IMR-90 (cell line): ENCODE measurements at regions not wholly inside any gene's neighbourhood (a gene's known extent, or its start where the extent isn't known, plus 50 kb on each side); places are given as distances from the start of the nearest gene placed in this dataset.
A peak's percentile ranks its signal among the peaks of the same experiment; 100 is the strongest.

Experiments used
- ATAC-seq: fragments of 200-7000 bp; cut with Tn5 transposase; 2 replicates; pipeline ENCODE4 v1.9.1; 2020; ENCODE audit warnings: low read depth, mild to moderate bottlenecking, moderate library complexity
- BruUV-seq: library from RNA; stranded (reverse); fragments of 400-500 nt; replicated peaks from 2 replicates; lab custom pipeline; 2021; lab: Mats Ljungman, UMichigan
- CTCF ChIA-PET: fragments of 300-600 bp; formaldehyde crosslinking; extraction: SDS; loops from one replicate; lab custom pipeline; 2021; ENCODE audit warnings: antibody characterized with exemption; lab: Yijun Ruan, JAX
- POLR2A ChIA-PET: fragments of 300-600 bp; sonication (Branson Sonifier 250); formaldehyde crosslinking; loops from one replicate; lab custom pipeline; 2022; ENCODE audit warnings: antibody characterized with exemption; ENCODE audit not compliant: unreplicated experiment; lab: Charles Lee
- DNase-seq: peaks from one replicate; pipeline ENCODE4 v3.0.0; 2013
- H2AFZ ChIP-seq: replicated peaks from 2 replicates; pipeline ENCODE3; 2013; ENCODE audit warnings: low read length, mild to moderate bottlenecking; ENCODE audit not compliant: poor library complexity
- H2AK5ac ChIP-seq: 2 replicates; pipeline ENCODE4 v1.6.1; 2013; ENCODE audit warnings: low read depth, low read length, inconsistent platforms
- H2AK9ac ChIP-seq: replicated peaks from 2 replicates; pipeline ENCODE3; 2013; ENCODE audit warnings: mild to moderate bottlenecking, low read depth, low read length, moderate library complexity; ENCODE audit not compliant: poor library complexity
- H2BK120ac ChIP-seq: 2 replicates; pipeline ENCODE4 v1.6.1; 2013; ENCODE audit warnings: low read depth, low read length, inconsistent platforms
- H2BK15ac ChIP-seq: 3 replicates; pipeline ENCODE4 v1.6.1; 2013; ENCODE audit warnings: low read depth, low read length, inconsistent platforms
- H2BK20ac ChIP-seq: 2 replicates; pipeline ENCODE4 v1.6.1; 2013; ENCODE audit warnings: low read depth, mild to moderate bottlenecking, inconsistent platforms, low read length, moderate library complexity
- H2BK5ac ChIP-seq: 2 replicates; pipeline ENCODE4 v1.6.1; 2013; ENCODE audit warnings: mild to moderate bottlenecking, low read depth, low read length, inconsistent platforms; ENCODE audit not compliant: poor library complexity, severe bottlenecking
- H3K14ac ChIP-seq: replicated peaks from 2 replicates; pipeline ENCODE4 v1.6.1; 2013; ENCODE audit warnings: low read depth, low read length, inconsistent platforms
- H3K18ac ChIP-seq: 2 replicates; pipeline ENCODE4 v1.6.1; 2013; ENCODE audit warnings: low read depth, low read length, control low read depth
- H3K23ac ChIP-seq: 2 replicates; pipeline ENCODE4 v1.6.1; 2013; ENCODE audit warnings: low read depth, low read length, inconsistent platforms
- H3K27ac ChIP-seq: 2 replicates; pipeline ENCODE4 v1.5.1; 2013; ENCODE audit warnings: mild to moderate bottlenecking, control low read depth, low read length; ENCODE audit not compliant: insufficient read depth
- H3K27me3 ChIP-seq: 2 replicates; pipeline ENCODE4 v1.6.1; 2013; ENCODE audit warnings: low read length; ENCODE audit not compliant: control insufficient read depth, insufficient read depth
- H3K36me3 ChIP-seq: 2 replicates; pipeline ENCODE4 v1.6.1; 2013; ENCODE audit warnings: low read length, mixed read lengths; ENCODE audit not compliant: control insufficient read depth, insufficient read depth
- H3K4ac ChIP-seq: 2 replicates; pipeline ENCODE4 v1.6.1; 2013; ENCODE audit warnings: low read depth, low read length, inconsistent platforms
- H3K4me1 ChIP-seq: 2 replicates; pipeline ENCODE4 v1.6.1; 2013; ENCODE audit warnings: low read length, mixed read lengths; ENCODE audit not compliant: control insufficient read depth, insufficient read depth
- H3K4me2 ChIP-seq: 2 replicates; pipeline ENCODE4 v1.6.1; 2013; ENCODE audit warnings: low read depth, mild to moderate bottlenecking, control low read depth, low read length, moderate library complexity
- H3K4me3 ChIP-seq: 2 replicates; pipeline ENCODE4 v1.5.1; 2013; ENCODE audit warnings: low read depth, mild to moderate bottlenecking, control low read depth, low read length, moderate library complexity; ENCODE audit not compliant: insufficient read depth
- H3K56ac ChIP-seq: 2 replicates; pipeline ENCODE4 v1.6.1; 2013; ENCODE audit warnings: low read length, inconsistent platforms; ENCODE audit not compliant: insufficient read depth; ENCODE audit errors: extremely low read depth
- H3K79me1 ChIP-seq, 2 experiments: 2 replicates each; pipeline ENCODE4 v1.6.1; 2013; ENCODE audit warnings: low read length in 2 of 2, inconsistent platforms in 1 of 2, low read depth in 1 of 2
- H3K9ac ChIP-seq: 2 replicates; pipeline ENCODE4 v1.6.1; 2013; ENCODE audit warnings: low read depth, low read length, control low read depth
- H3K9me1 ChIP-seq: 2 replicates; pipeline ENCODE4 v1.6.1; 2013; ENCODE audit warnings: low read length, inconsistent platforms; ENCODE audit not compliant: insufficient read depth
- H3K9me3 ChIP-seq: 2 replicates; pipeline ENCODE4 v1.6.1; 2013; ENCODE audit warnings: low read length; ENCODE audit not compliant: control insufficient read depth, insufficient read depth
- H4K20me1 ChIP-seq: 2 replicates; pipeline ENCODE4 v1.6.1; 2013; ENCODE audit warnings: low read length, inconsistent platforms; ENCODE audit not compliant: insufficient read depth
- H4K5ac ChIP-seq: 2 replicates; pipeline ENCODE4 v1.6.1; 2013; ENCODE audit warnings: mild to moderate bottlenecking, low read depth, low read length, control low read depth
- H4K8ac ChIP-seq, 2 experiments: 2 replicates each; pipeline ENCODE4 v1.6.1; 2013; ENCODE audit warnings: low read depth in 2 of 2, low read length in 2 of 2, control low read depth in 1 of 2, inconsistent platforms in 1 of 2
- H4K91ac ChIP-seq: 2 replicates; pipeline ENCODE4 v1.6.1; 2013; ENCODE audit warnings: low read depth, low read length, inconsistent platforms; ENCODE audit not compliant: insufficient read depth
- CEBPB ChIP-seq: IDR thresholded peaks from 2 replicates; pipeline ENCODE4 v1.6.1; 2012; ENCODE audit warnings: low read depth, low read length, improper control_type of control experiment
- POLR2A ChIP-seq: IDR thresholded peaks from 2 replicates; pipeline ENCODE4 v1.6.1; 2012; ENCODE audit warnings: mild to moderate bottlenecking, low read depth, low read length
- WGBS, 2 experiments: methylation state at CpG; one replicate each; pipeline versions ENCODE4 v1.1.5 to v1.1.7; 2013; ENCODE audit warnings: missing lambda C conversion rate in 2 of 2; ENCODE audit not compliant: insufficient read length in 1 of 2; ENCODE audit errors: extremely low coverage in 2 of 2; 5-methylcytosine and 5-hydroxymethylcytosine counted together
- dilution Hi-C: fragments of 300-500 bp; cut with HindIII; formaldehyde crosslinking; loops from one replicate; pipeline ENCODE4 v1.14.3; 2018; ENCODE audit warnings: low sequenced_read_pairs; ENCODE audit not compliant: unreplicated experiment
- in situ Hi-C: fragments of 300-500 bp; cut with MboI; formaldehyde crosslinking; loops from 3 replicates; pipeline ENCODE4 v1.14.3; 2019; ENCODE audit warnings: low sequenced_read_pairs, inconsistent platforms, mixed read lengths
- intact Hi-C: fragments of 100-400 bp; cut with micrococcal nuclease; formaldehyde crosslinking; loops from 2 replicates; pipeline ENCODE4 v1.10.0; 2022

DNA sequence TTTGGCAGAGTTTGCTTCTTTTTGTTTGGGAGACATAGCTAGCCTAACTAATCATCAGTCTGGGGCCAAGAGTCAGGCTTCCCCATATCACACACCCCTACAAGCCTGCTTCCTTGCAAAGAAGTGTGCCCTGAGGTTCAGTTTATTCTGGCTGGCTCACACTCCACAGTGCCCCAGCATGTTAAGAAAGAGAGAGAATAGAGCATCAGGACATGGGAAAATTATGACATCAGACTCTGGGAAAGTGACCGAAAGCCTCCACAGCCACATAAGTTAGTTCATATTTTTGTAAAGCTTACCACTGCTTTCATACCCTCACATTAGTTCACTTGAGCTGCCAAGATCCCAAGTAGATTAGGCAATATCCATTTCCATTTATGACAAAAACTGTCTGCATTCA lies 63.0 kb upstream of the CFAP161 start:
- TF ChIP-seq CEBPB (peak; percentile 66), POLR2A (no peak)
- Histone ChIP-seq H3K4me3 (no peak overlapping the region), H4K8ac (no peak overlapping the region), H3K4me1 (peaks cover 4% of the 10 kb centered on the region; the same call in 1 of the 2 replicates), H3K79me1 (no peaks in the 10 kb centered on the region), H2BK120ac (no peak overlapping the region), H4K5ac (no peak overlapping the region), H3K27ac (no peak overlapping the region), H3K9me3 (no peaks in the 10 kb centered on the region), H2AK9ac (no peak overlapping the region), H2BK5ac (no peak overlapping the region), H4K20me1 (no peaks in the 10 kb centered on the region), H4K91ac (no peak overlapping the region), H3K14ac (no peak overlapping the region), H2AFZ (no peak overlapping the region), H3K56ac (no peak overlapping the region), H3K4me2 (peak overlapping the region; percentile 16; the same call in 1 of the 2 replicates), H2BK20ac (no peak overlapping the region), H3K9ac (no peak overlapping the region), H2BK15ac (no peak overlapping the region), H3K36me3 (no peaks in the 10 kb centered on the region), H3K4ac (no peak overlapping the region), H3K27me3 (peaks cover 10% of the 10 kb centered on the region), H3K18ac (no peak overlapping the region), H3K9me1 (no peaks in the 10 kb centered on the region), H2AK5ac (no peak overlapping the region), H3K23ac (no peak overlapping the region; the same call in 1 of the 2 replicates)
- peak; percentile 46 for DNase-seq
- dilution Hi-C loops (no loop called here), intact Hi-C loops (no loop called here), in situ Hi-C loops (no loop called here)
- peak; percentile 84 for ATAC-seq
- ChIA-PET POLR2A (no interaction called here), CTCF (no interaction called here)
- WGBS, 2 experiments: no CpG with 5 or more reads among the region's 1 CpG
- BruUV-seq: no TSS peak
